ENCODE measurements at regions not wholly inside any gene's neighbourhood (a gene's known extent, or its start where the extent isn't known, plus 50 kb on each side); places are given as distances from the start of the nearest gene placed in this dataset.

GRCh38 chr13:90806892-90807291, 540.6 kb upstream of the MIR17HG start:
- ChIA-PET POLR2A (no interaction called here), CTCF (no interaction called here)
- no peaks in the 10 kb centered on the region for H3K36me3 ChIP-seq (ENCODE audit: control insufficient read depth in 2 of 2, insufficient read depth in 1 of 2, low read length in 2 of 2)
- H3K4me1 ChIP-seq (ENCODE audit: control insufficient read depth, insufficient read depth, low read length): no peaks in the 10 kb centered on the region
- no peak overlapping the region for H3K4me3 ChIP-seq (ENCODE audit: low read depth, low read length)
- no peaks in the 10 kb centered on the region for H3K9me3 ChIP-seq (ENCODE audit: control insufficient read depth, insufficient read depth, low read depth, low read length)
- TF ChIP-seq ZFP69B (tag by site-specific recombination; IDR thresholded peaks at IDR 0.05) (no peak), SCRT2 (tag by site-specific recombination; IDR thresholded peaks at IDR 0.05) (no peak), ZBTB20 (tag by site-specific recombination; IDR thresholded peaks at IDR 0.05) (no peak), ZNF311 (tag by site-specific recombination; IDR thresholded peaks at IDR 0.05; ENCODE audit: borderline replicate concordance) (no peak), ZNF518A (tag by site-specific recombination; conservative IDR thresholded peaks at IDR 0.05; ENCODE audit: low read depth) (no peak), ZNF560 (tag by site-specific recombination; IDR thresholded peaks at IDR 0.05; ENCODE audit: borderline replicate concordance) (no peak), ZNF561 (tag by site-specific recombination; IDR thresholded peaks at IDR 0.05; ENCODE audit: borderline replicate concordance) (no peak), ZNF37A (tag by site-specific recombination; IDR thresholded peaks at IDR 0.05) (no peak), ZNF239 (tag by site-specific recombination; IDR thresholded peaks at IDR 0.05) (no peak), GLI2 (tag by site-specific recombination; IDR thresholded peaks at IDR 0.05; ENCODE audit: borderline replicate concordance, low read depth) (no peak), ZNF548 (tag by site-specific recombination; IDR thresholded peaks at IDR 0.05) (no peak), ZNF660 (tag by site-specific recombination; IDR thresholded peaks at IDR 0.05) (no peak), ZNF324 (tag by site-specific recombination; IDR thresholded peaks at IDR 0.05) (no peak), ZNF23 (tag by site-specific recombination; IDR thresholded peaks at IDR 0.05; ENCODE audit: borderline replicate concordance) (no peak), ZNF501 (tag by site-specific recombination; IDR thresholded peaks at IDR 0.05) (no peak), ZNF580 (tag by site-specific recombination; IDR thresholded peaks at IDR 0.05) (no peak), GLIS1 (tag by site-specific recombination; IDR thresholded peaks at IDR 0.05) (no peak), RBAK (tag by site-specific recombination; IDR thresholded peaks at IDR 0.05) (no peak)
- TF ChIP-seq, protein P1, sequence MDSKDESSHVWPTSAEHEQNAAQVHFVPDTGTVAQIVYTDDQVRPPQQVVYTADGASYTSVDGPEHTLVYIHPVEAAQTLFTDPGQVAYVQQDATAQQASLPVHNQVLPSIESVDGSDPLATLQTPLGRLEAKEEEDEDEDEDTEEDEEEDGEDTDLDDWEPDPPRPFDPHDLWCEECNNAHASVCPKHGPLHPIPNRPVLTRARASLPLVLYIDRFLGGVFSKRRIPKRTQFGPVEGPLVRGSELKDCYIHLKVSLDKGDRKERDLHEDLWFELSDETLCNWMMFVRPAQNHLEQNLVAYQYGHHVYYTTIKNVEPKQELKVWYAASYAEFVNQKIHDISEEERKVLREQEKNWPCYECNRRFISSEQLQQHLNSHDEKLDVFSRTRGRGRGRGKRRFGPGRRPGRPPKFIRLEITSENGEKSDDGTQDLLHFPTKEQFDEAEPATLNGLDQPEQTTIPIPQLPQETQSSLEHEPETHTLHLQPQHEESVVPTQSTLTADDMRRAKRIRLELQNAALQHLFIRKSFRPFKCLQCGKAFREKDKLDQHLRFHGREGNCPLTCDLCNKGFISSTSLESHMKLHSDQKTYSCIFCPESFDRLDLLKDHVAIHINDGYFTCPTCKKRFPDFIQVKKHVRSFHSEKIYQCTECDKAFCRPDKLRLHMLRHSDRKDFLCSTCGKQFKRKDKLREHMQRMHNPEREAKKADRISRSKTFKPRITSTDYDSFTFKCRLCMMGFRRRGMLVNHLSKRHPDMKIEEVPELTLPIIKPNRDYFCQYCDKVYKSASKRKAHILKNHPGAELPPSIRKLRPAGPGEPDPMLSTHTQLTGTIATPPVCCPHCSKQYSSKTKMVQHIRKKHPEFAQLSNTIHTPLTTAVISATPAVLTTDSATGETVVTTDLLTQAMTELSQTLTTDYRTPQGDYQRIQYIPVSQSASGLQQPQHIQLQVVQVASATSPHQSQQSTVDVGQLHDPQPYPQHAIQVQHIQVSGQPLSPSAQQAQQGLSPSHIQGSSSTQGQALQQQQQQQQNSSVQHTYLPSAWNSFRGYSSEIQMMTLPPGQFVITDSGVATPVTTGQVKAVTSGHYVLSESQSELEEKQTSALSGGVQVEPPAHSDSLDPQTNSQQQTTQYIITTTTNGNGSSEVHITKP (tag by site-specific recombination; IDR thresholded peaks at IDR 0.05): no peak
- TF ChIP-seq, protein P2, sequence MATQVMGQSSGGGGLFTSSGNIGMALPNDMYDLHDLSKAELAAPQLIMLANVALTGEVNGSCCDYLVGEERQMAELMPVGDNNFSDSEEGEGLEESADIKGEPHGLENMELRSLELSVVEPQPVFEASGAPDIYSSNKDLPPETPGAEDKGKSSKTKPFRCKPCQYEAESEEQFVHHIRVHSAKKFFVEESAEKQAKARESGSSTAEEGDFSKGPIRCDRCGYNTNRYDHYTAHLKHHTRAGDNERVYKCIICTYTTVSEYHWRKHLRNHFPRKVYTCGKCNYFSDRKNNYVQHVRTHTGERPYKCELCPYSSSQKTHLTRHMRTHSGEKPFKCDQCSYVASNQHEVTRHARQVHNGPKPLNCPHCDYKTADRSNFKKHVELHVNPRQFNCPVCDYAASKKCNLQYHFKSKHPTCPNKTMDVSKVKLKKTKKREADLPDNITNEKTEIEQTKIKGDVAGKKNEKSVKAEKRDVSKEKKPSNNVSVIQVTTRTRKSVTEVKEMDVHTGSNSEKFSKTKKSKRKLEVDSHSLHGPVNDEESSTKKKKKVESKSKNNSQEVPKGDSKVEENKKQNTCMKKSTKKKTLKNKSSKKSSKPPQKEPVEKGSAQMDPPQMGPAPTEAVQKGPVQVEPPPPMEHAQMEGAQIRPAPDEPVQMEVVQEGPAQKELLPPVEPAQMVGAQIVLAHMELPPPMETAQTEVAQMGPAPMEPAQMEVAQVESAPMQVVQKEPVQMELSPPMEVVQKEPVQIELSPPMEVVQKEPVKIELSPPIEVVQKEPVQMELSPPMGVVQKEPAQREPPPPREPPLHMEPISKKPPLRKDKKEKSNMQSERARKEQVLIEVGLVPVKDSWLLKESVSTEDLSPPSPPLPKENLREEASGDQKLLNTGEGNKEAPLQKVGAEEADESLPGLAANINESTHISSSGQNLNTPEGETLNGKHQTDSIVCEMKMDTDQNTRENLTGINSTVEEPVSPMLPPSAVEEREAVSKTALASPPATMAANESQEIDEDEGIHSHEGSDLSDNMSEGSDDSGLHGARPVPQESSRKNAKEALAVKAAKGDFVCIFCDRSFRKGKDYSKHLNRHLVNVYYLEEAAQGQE (tag by site-specific recombination; IDR thresholded peaks at IDR 0.05): no peak
- H3K27ac ChIP-seq (ENCODE audit: extremely low read depth, low read depth, low read length): no peak overlapping the region

All from HEK293 (cell line).